ENCODE measurements at regions not wholly inside any gene's neighbourhood (a gene's known extent, or its start where the extent isn't known, plus 50 kb on each side); places are given as distances from the start of the nearest gene placed in this dataset.

- Histone ChIP-seq H3K4me3 (ENCODE audit: low read length) (no peak overlapping the region), H3K9me3 (ENCODE audit: insufficient read depth, low read depth, low read length) (no peaks in the 10 kb centered on the region), H3K9ac (ENCODE audit: low read depth, low read length) (no peak overlapping the region), H3K27me3 (ENCODE audit: insufficient read depth, low read length) (no peaks in the 10 kb centered on the region), H3K27ac (ENCODE audit: low read depth, low read length) (no peak overlapping the region), H3K4me1 (ENCODE audit: insufficient read depth, low read length) (no peaks in the 10 kb centered on the region), H3K36me3 (ENCODE audit: insufficient read depth, low read length) (no peaks in the 10 kb centered on the region)
- 50% methylated on average over 1 of the region's 5 CpGs for WGBS
These were observed 511.1 kb downstream of the TENT5A start for GRCh38 chr6:81241126-81242041.

- Histone ChIP-seq H3K27ac (ENCODE audit: low read depth, low read length) (no peak overlapping the region), H3K9me3 (ENCODE audit: insufficient read depth, low read depth, low read length) (no peaks in the 10 kb centered on the region), H3K27me3 (ENCODE audit: insufficient read depth, low read length) (no peaks in the 10 kb centered on the region), H3K4me1 (ENCODE audit: insufficient read depth, low read length) (no peaks in the 10 kb centered on the region), H3K9ac (ENCODE audit: low read depth, low read length) (no peak overlapping the region), H3K4me3 (ENCODE audit: low read length) (no peak overlapping the region), H3K36me3 (ENCODE audit: insufficient read depth, low read length) (no peaks in the 10 kb centered on the region)
These were observed 514.1 kb downstream of the TENT5A start for GRCh38 chr6:81238390-81238789.

GRCh38 chr6:81237226-81237625 is 515.3 kb downstream of the TENT5A start:
- H3K36me3 ChIP-seq (ENCODE audit: insufficient read depth, low read length): no peaks in the 10 kb centered on the region
- H3K4me3 ChIP-seq (ENCODE audit: low read length): no peak overlapping the region
- H3K4me1 ChIP-seq (ENCODE audit: insufficient read depth, low read length): no peaks in the 10 kb centered on the region
- H3K9me3 ChIP-seq (ENCODE audit: insufficient read depth, low read depth, low read length): no peaks in the 10 kb centered on the region
- H3K27me3 ChIP-seq (ENCODE audit: insufficient read depth, low read length): no peaks in the 10 kb centered on the region
- WGBS: 40% methylated on average over 1 of the region's 2 CpGs
- no peak overlapping the region for H3K9ac ChIP-seq (ENCODE audit: low read depth, low read length)
- H3K27ac ChIP-seq (ENCODE audit: low read depth, low read length): no peak overlapping the region

GRCh38 chr6:81235512-81235911 is 517.0 kb downstream of the TENT5A start:
- no peak overlapping the region for H3K27ac ChIP-seq (ENCODE audit: low read depth, low read length)
- H3K9me3 ChIP-seq (ENCODE audit: insufficient read depth, low read depth, low read length): no peaks in the 10 kb centered on the region
- H3K4me1 ChIP-seq (ENCODE audit: insufficient read depth, low read length): no peaks in the 10 kb centered on the region
- WGBS: 100% methylated on average over 1 of the region's 2 CpGs
- no peak overlapping the region for H3K9ac ChIP-seq (ENCODE audit: low read depth, low read length)
- H3K27me3 ChIP-seq (ENCODE audit: insufficient read depth, low read length): no peaks in the 10 kb centered on the region
- no peaks in the 10 kb centered on the region for H3K36me3 ChIP-seq (ENCODE audit: insufficient read depth, low read length)
- no peak overlapping the region for H3K4me3 ChIP-seq (ENCODE audit: low read length)

- no peak overlapping the region for H3K27ac ChIP-seq (ENCODE audit: low read depth, low read length)
- 100% methylated on average over 1 of the region's 1 CpG for WGBS
- no peaks in the 10 kb centered on the region for H3K27me3 ChIP-seq (ENCODE audit: insufficient read depth, low read length)
- no peaks in the 10 kb centered on the region for H3K9me3 ChIP-seq (ENCODE audit: insufficient read depth, low read depth, low read length)
- H3K9ac ChIP-seq (ENCODE audit: low read depth, low read length): no peak overlapping the region
- no peaks in the 10 kb centered on the region for H3K4me1 ChIP-seq (ENCODE audit: insufficient read depth, low read length)
- H3K4me3 ChIP-seq (ENCODE audit: low read length): no peak overlapping the region
- no peaks in the 10 kb centered on the region for H3K36me3 ChIP-seq (ENCODE audit: insufficient read depth, low read length)
These were observed 518.5 kb downstream of the TENT5A start for GRCh38 chr6:81233990-81234389.

GRCh38 chr6:81228912-81229555 is 523.4 kb downstream of the TENT5A start:
- no CpG with 5 or more reads among the region's 2 CpGs for WGBS
- Histone ChIP-seq H3K9ac (ENCODE audit: low read depth, low read length) (no peak overlapping the region), H3K27ac (ENCODE audit: low read depth, low read length) (no peak overlapping the region), H3K36me3 (ENCODE audit: insufficient read depth, low read length) (no peaks in the 10 kb centered on the region), H3K4me3 (ENCODE audit: low read length) (no peak overlapping the region), H3K27me3 (ENCODE audit: insufficient read depth, low read length) (no peaks in the 10 kb centered on the region), H3K9me3 (ENCODE audit: insufficient read depth, low read depth, low read length) (no peaks in the 10 kb centered on the region), H3K4me1 (ENCODE audit: insufficient read depth, low read length) (no peaks in the 10 kb centered on the region)

GRCh38 chr6:81226957-81227356 is 525.5 kb downstream of the TENT5A start:
- H3K9me3 ChIP-seq (ENCODE audit: insufficient read depth, low read depth, low read length): no peaks in the 10 kb centered on the region
- H3K9ac ChIP-seq (ENCODE audit: low read depth, low read length): no peak overlapping the region
- no CpG with 5 or more reads among the region's 1 CpG for WGBS
- no peak overlapping the region for H3K4me3 ChIP-seq (ENCODE audit: low read length)
- H3K27me3 ChIP-seq (ENCODE audit: insufficient read depth, low read length): no peaks in the 10 kb centered on the region
- H3K27ac ChIP-seq (ENCODE audit: low read depth, low read length): no peak overlapping the region
- H3K36me3 ChIP-seq (ENCODE audit: insufficient read depth, low read length): no peaks in the 10 kb centered on the region
- H3K4me1 ChIP-seq (ENCODE audit: insufficient read depth, low read length): no peaks in the 10 kb centered on the region

GRCh38 chr6:81216668-81217067 is 535.8 kb downstream of the TENT5A start:
- Histone ChIP-seq H3K4me1 (ENCODE audit: insufficient read depth, low read length) (no peaks in the 10 kb centered on the region), H3K4me3 (ENCODE audit: low read length) (no peak overlapping the region), H3K36me3 (ENCODE audit: insufficient read depth, low read length) (no peaks in the 10 kb centered on the region), H3K9me3 (ENCODE audit: insufficient read depth, low read depth, low read length) (no peaks in the 10 kb centered on the region), H3K27me3 (ENCODE audit: insufficient read depth, low read length) (no peaks in the 10 kb centered on the region), H3K9ac (ENCODE audit: low read depth, low read length) (no peak overlapping the region), H3K27ac (ENCODE audit: low read depth, low read length) (no peak overlapping the region)
- WGBS: 81% methylated on average over 3 of the region's 3 CpGs

GRCh38 chr6:81215092-81215432 is 537.4 kb downstream of the TENT5A start:
- Histone ChIP-seq H3K27ac (ENCODE audit: low read depth, low read length) (no peak overlapping the region), H3K4me3 (ENCODE audit: low read length) (no peak overlapping the region), H3K9ac (ENCODE audit: low read depth, low read length) (no peak overlapping the region), H3K36me3 (ENCODE audit: insufficient read depth, low read length) (no peaks in the 10 kb centered on the region), H3K27me3 (ENCODE audit: insufficient read depth, low read length) (no peaks in the 10 kb centered on the region), H3K4me1 (ENCODE audit: insufficient read depth, low read length) (no peaks in the 10 kb centered on the region), H3K9me3 (ENCODE audit: insufficient read depth, low read depth, low read length) (no peaks in the 10 kb centered on the region)
- 96% methylated on average over 7 of the region's 7 CpGs for WGBS

- Histone ChIP-seq H3K9ac (ENCODE audit: low read depth, low read length) (no peak overlapping the region), H3K9me3 (ENCODE audit: insufficient read depth, low read depth, low read length) (no peaks in the 10 kb centered on the region), H3K27ac (ENCODE audit: low read depth, low read length) (no peak overlapping the region), H3K4me1 (ENCODE audit: insufficient read depth, low read length) (no peaks in the 10 kb centered on the region), H3K4me3 (ENCODE audit: low read length) (no peak overlapping the region), H3K27me3 (ENCODE audit: insufficient read depth, low read length) (no peaks in the 10 kb centered on the region), H3K36me3 (ENCODE audit: insufficient read depth, low read length) (no peaks in the 10 kb centered on the region)
- 96% methylated on average over 15 of the region's 15 CpGs for WGBS
These were observed 537.9 kb downstream of the TENT5A start for GRCh38 chr6:81214414-81215091.

GRCh38 chr6:81204731-81205130 is 547.8 kb downstream of the TENT5A start:
- Histone ChIP-seq H3K9ac (ENCODE audit: low read depth, low read length) (no peak overlapping the region), H3K27me3 (ENCODE audit: insufficient read depth, low read length) (no peaks in the 10 kb centered on the region), H3K4me1 (ENCODE audit: insufficient read depth, low read length) (peaks cover 8% of the 10 kb centered on the region; the same call in 1 of the 2 replicates), H3K27ac (ENCODE audit: low read depth, low read length) (no peak overlapping the region), H3K36me3 (ENCODE audit: insufficient read depth, low read length) (no peaks in the 10 kb centered on the region), H3K9me3 (ENCODE audit: insufficient read depth, low read depth, low read length) (peaks cover 9% of the 10 kb centered on the region; the same call in 1 of the 2 replicates), H3K4me3 (ENCODE audit: low read length) (no peak overlapping the region)
- no CpG with 5 or more reads among the region's 1 CpG for WGBS
